Brain pericyte (primary cell): ENCODE measurements at regions not wholly inside any gene's neighbourhood (a gene's known extent, or its start where the extent isn't known, plus 50 kb on each side); places are given as distances from the start of the nearest gene placed in this dataset.

Experiments used
- DNase-seq: peaks from one replicate; pipeline ENCODE4 v3.0.0-alpha.2; 2012; ENCODE audit warnings: low read depth, low spot score

DNA sequence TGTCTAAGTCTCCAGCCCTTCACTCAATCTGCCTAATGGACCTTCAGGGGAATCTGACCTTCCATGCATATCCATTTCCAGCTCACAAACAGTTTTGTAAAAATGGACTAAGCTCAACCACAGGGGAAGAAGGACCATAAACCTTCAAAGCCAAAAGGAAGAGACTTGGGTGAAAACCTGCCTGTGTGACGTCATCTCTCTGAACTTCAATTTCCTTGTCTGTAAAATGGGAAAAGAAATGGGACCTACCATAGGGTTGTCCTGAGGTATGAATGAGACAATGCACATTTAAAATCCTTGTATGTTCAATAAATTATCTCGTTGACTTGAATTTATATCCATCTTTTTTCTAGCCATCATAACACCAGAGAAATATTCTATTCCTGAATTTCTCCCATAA lies 370.7 kb downstream of the INSC start:
- no peak for DNase-seq

- no peak for DNase-seq
Observed at GRCh38 chr11:15489281-15489680, 374.6 kb downstream of the INSC start.

- no peak for DNase-seq
Observed at GRCh38 chr11:15490535-15490934, 375.8 kb downstream of the INSC start.

GRCh38 chr11:15493066-15493465 lies 378.3 kb downstream of the INSC start:
- DNase-seq: no peak

- no peak for DNase-seq
Observed at GRCh38 chr11:15493921-15494620, 379.3 kb downstream of the INSC start.

DNA sequence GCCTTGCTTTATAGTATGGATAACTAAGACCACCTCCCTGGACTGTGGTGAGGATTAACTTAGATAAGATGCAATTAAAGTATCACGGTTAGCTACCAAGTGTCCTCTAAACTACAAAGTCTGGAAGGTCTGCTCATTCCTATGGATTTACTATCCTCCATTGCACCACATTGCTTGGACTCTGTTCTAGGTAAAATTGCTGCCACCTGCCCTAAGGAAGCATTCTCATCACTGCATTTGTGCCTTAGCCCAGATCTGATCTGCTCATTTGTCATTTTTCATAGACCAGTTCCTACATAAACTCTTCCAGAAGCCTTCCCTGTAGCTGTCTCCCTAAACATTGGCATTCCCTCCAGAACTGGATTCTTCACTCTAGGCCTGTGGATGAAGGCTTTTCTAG lies 380.0 kb downstream of the INSC start:
- DNase-seq: no peak

DNA sequence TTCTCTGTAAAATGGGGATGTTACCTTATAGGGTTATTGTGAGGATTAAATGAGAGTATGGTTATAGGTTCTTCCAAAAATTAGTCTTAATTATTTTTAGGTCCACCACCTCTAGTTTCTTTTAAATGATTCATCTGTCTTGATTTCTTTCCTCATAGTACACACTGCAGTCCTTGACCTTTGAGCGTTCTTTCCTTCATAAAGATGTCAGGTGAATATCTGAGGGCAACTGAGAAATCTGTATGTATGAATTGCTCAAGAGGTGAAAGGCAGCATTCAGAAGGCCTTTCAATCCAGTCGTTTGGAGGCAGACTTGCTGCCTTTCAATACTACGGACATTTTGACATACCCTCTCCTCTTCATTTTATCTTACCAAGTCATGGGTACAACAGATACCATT lies 380.7 kb downstream of the INSC start:
- DNase-seq: no peak

- no peak for DNase-seq
Observed at GRCh38 chr11:15497366-15497765, 382.6 kb downstream of the INSC start.

DNA sequence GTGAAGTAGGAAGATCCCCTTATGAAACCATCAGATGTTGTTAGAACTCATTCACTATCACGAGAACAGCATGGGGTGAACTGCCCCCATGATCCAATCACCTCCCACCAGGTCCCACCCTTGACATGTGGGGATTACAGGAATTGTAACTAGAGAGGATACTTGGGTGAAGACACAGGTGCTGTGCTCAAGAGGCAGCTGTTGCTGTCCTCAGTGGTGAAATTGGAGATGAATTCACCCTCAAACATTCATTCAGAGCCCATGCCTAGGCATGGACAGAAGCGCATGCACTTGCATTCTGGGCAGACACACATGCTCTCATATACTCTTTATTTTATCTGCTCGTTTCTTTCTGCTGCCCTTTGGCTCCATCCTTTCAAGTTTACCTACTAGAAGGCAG lies 385.0 kb downstream of the INSC start:
- DNase-seq: no peak

- DNase-seq: no peak
Observed at GRCh38 chr11:15500643-15501042, 385.9 kb downstream of the INSC start.

GRCh38 chr11:15501566-15501965 lies 386.8 kb downstream of the INSC start:
- no peak for DNase-seq

- DNase-seq: no peak
Observed at GRCh38 chr11:15505155-15505554, 390.4 kb downstream of the INSC start.

DNA sequence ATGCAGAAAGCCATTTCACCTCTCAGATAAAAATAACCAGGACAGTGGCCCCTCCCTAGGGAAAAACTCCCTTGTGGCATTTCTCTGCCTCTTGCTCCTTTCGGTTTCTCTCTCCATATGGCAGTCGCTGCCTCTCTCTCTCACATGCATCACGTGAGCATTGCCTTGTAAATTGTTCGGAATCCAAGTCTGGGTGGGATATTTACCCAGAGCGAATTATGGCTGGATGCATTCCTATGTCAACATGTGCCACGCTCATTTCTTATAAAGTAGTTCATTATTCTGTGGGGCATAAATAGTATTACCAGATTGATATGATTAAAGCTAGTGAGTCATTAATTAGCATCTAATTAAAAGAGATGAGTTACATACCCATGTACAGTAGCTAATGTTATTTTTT lies 392.9 kb downstream of the INSC start:
- no peak for DNase-seq

- DNase-seq: no peak
Observed at GRCh38 chr11:15509082-15509481, 394.4 kb downstream of the INSC start.

DNA sequence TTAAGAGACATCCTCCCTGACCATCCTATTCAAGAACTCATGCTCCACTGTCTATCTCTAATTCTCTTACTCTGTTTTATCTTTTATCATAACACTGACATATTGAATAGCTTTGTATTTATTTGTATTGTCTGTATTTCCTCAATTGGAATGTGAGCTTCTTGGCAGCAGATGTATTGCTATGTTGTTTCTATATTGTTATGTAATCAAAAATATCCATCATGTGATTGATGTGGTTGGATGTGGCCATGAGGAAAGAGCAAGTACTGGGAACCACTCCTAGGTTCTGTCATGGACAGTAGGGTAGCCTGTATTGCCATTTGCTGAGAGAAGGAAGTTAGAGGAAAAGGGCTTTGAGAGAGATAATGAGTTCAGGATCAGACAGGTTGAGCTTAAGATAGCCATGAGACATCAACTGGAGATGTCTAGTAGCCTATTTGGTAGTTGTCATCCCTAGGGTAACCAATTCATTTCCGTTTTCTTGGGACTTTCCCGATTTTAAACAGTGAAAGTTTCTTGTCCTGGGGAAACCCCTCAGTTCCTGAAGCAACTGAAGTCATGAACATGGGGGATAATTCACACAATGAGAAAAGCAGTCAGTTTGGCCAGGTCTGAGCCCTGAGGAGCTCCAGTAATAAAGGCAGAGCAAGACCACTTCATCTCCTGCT lies 404.5 kb downstream of the INSC start:
- no peak for DNase-seq

GRCh38 chr11:15519911-15520310 lies 405.2 kb downstream of the INSC start:
- DNase-seq: no peak

DNA sequence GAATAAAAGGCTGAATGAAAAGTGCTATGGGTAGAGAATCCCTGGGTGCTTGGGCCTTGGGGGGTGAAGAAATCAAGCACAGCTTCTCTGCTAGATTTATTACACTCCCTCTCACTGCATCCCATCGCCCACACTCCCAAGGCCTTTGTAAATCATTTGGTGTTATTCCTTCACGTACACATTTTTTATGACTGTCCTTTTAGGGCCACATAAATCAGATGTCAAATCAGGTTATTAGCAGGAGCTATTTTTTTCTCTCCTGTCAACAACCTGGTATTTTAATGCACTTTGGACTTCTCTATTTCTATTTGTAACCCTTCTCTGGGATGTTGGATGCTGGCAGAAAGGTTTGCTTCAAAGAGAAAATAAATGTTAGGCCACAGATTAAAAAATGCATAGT lies 408.8 kb downstream of the INSC start:
- DNase-seq: no peak

GRCh38 chr11:15525582-15525981 lies 410.9 kb downstream of the INSC start:
- DNase-seq: no peak

DNA sequence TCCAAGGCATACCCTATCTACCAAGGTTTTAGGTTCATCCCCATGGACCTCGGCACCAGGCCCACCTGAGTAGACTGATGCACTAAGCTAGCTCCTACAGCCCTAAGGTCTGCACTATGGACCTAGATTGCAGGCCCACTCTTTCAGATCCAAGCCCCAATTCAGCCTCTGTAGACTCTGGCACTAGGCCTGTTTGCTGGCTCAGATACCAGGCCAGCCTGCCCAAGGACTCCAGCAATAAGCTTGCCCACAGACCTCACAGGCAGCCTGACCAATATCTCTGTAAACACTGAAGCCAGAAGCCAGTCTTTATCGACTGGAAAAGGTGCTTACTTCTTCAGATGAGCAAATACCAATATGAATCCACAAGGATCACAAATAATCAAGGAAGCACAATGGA lies 411.3 kb downstream of the INSC start:
- DNase-seq: no peak

DNA sequence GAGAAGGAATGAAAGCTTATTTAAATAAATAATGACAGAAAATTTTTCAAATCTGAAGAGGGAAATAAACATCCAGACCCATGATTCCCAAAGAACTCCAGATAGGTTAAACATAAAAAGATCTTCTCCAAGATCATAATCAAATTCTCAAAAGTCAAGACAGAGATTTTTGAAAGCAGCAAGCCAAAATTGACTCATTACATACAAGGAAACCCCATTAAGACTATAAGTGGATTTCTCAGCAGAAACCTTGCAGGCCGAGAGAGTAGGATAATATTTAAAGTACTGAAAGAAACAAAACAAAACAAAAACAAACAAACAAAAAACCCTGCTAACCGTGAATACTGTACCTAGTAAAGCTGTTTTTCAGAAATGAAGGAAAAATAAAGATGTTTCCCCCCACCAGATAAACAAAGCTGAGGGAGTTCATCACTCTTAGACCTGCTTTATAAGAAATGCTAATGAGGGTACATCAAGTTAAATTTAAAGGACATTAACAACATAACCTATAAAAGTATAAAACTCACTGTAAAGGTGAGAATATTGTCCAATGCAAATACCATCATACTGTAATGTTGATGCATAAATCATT lies 412.2 kb downstream of the INSC start:
- no peak for DNase-seq

- DNase-seq: no peak
Observed at GRCh38 chr11:15532432-15532831, 417.7 kb downstream of the INSC start.

DNA sequence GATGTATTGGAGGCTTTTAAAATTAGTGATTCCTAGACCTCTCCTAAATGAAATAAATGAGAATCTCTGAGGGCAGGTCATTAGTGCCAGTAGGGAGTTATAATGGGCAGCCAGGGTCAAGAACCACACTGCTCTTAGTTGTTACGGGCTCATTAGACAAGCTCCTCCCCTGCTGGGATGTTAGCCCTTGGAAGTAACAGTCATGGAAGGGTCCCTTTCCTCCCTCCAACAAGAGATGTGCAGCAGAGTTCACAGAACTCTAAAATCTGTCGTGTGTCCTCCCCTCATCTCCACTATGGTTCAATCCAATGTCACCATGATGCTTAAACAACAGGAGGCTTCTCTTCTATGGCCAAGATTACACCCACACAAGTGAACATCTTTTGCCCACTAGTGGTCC lies 419.5 kb downstream of the INSC start:
- no peak for DNase-seq

DNA sequence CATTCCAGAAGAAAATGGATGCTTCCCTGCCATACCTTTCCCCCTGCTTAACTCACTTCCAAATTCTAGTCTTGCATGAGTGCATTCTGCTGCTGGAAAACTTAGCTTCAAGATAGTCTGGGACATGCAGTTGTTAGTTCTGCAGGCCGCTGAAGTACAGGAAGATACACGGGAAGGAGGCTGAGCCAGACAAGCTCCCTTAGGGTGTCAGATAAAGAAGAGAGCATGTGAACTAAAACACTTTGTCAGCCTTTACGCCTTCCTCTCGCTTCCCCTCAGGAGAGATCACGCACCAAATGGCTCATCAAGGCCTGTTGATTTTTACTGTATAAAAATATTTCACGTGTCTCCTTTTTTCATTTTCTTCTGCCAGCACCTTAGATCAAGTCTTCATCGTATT lies 420.7 kb downstream of the INSC start:
- no peak for DNase-seq
